Glutamatergic neuron (in vitro differentiated cells): ENCODE measurements at regions not wholly inside any gene's neighbourhood (a gene's known extent, or its start where the extent isn't known, plus 50 kb on each side); places are given as distances from the start of the nearest gene placed in this dataset.

Experiments
- DNase-seq: peaks from one replicate; pipeline ENCODE4 v3.0.0; 2022
- H3K27ac Mint-ChIP-seq: one replicate; pipeline ENCODE4 v1.8.0; 2020; ENCODE audit warnings: mild to moderate bottlenecking, mixed read lengths, inconsistent platforms; ENCODE audit not compliant: unreplicated experiment
- H3K27me3 Mint-ChIP-seq: one replicate; pipeline ENCODE4 v1.8.0; 2020; ENCODE audit warnings: mild to moderate bottlenecking, moderate library complexity, mixed read lengths, inconsistent platforms; ENCODE audit not compliant: unreplicated experiment
- H3K36me3 Mint-ChIP-seq: one replicate; pipeline ENCODE4 v1.8.0; 2020; ENCODE audit warnings: mild to moderate bottlenecking, mixed read lengths, inconsistent platforms; ENCODE audit not compliant: unreplicated experiment
- H3K4me1 Mint-ChIP-seq: one replicate; pipeline ENCODE4 v1.8.0; 2020; ENCODE audit warnings: mild to moderate bottlenecking, low read depth, mixed read lengths, inconsistent platforms; ENCODE audit not compliant: unreplicated experiment
- H3K4me3 Mint-ChIP-seq: one replicate; pipeline ENCODE4 v1.8.0; 2020; ENCODE audit warnings: mild to moderate bottlenecking, mixed read lengths, inconsistent platforms; ENCODE audit not compliant: unreplicated experiment
- H3K9me3 Mint-ChIP-seq: one replicate; pipeline ENCODE4 v1.8.0; 2020; ENCODE audit warnings: mild to moderate bottlenecking, moderate library complexity, mixed read lengths, inconsistent platforms; ENCODE audit not compliant: unreplicated experiment
- CTCF ChIP-seq: fragments of 200-600 bp; sonication (generic); IDR thresholded peaks from one replicate; pipeline ENCODE4 v1.5.0; 2021; ENCODE audit not compliant: partially characterized antibody, unreplicated experiment

DNA sequence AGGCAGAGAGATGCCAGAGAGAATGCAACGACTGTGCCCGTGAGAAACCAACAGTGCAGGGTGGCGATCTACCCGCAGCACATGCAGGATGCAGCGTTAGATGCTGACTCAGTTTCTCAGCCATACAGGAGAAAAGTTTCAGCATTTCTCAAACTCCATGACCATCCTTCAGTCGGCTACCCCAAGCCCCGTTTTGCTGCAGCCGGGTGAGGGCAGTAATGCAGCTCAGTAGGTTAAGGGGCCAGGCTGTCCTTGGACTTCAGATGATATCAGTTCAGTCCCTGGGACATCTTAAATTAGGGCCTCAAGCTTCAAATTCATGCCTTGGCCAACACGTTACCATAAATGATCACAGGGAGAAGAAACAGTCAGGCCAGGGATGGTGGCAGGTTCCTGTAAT is 125.5 kb downstream of the PALM2AKAP2 start:
- Mint-ChIP-seq H3K4me3 (no peak overlapping the region), H3K9me3 (no peaks in the 10 kb centered on the region), H3K27me3 (no peaks in the 10 kb centered on the region), H3K36me3 (no peaks in the 10 kb centered on the region), H3K27ac (no peak overlapping the region), H3K4me1 (peaks cover 18% of the 10 kb centered on the region)
- TF ChIP-seq CTCF = no peak
- DNase-seq = no peak

GRCh38 chr9:109906766-109907382 is 126.9 kb downstream of the PALM2AKAP2 start:
- H3K27ac Mint-ChIP-seq = no peak overlapping the region

DNA sequence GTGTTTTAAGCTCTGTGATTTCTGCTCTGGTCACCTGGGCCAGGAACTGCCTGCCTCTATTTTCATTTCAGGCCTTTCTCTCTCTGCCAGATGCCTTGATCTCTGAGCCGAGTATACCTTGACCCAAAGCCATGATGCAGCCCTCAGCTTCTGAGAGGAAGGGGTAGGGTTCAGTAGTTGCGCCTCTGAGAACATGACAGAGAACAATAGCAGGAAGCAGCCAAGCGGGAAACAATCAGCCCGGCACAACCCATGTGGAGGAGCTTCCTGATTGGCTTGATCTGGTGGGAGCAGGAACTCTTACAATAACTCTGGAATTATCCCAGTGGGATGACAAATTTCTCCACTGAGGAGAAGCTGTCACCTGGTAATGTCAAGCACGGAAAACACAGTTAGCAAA is 127.4 kb downstream of the PALM2AKAP2 start:
- H3K4me3 Mint-ChIP-seq = no peak overlapping the region
- no peaks in the 10 kb centered on the region for H3K27me3 Mint-ChIP-seq
- DNase-seq = no peak
- no peaks in the 10 kb centered on the region for H3K36me3 Mint-ChIP-seq
- peaks cover 18% of the 10 kb centered on the region for H3K4me1 Mint-ChIP-seq
- no peak overlapping the region for H3K27ac Mint-ChIP-seq
- no peaks in the 10 kb centered on the region for H3K9me3 Mint-ChIP-seq
- no peak for TF ChIP-seq CTCF

More at GRCh38 chr9:109906766-109907382, 126.9 kb downstream of the PALM2AKAP2 start:
- Mint-ChIP-seq H3K4me3 (no peak overlapping the region), H3K9me3 (no peaks in the 10 kb centered on the region), H3K27me3 (no peaks in the 10 kb centered on the region), H3K4me1 (peaks cover 18% of the 10 kb centered on the region), H3K36me3 (no peaks in the 10 kb centered on the region)
- TF ChIP-seq CTCF = no peak
- no peak for DNase-seq

DNA sequence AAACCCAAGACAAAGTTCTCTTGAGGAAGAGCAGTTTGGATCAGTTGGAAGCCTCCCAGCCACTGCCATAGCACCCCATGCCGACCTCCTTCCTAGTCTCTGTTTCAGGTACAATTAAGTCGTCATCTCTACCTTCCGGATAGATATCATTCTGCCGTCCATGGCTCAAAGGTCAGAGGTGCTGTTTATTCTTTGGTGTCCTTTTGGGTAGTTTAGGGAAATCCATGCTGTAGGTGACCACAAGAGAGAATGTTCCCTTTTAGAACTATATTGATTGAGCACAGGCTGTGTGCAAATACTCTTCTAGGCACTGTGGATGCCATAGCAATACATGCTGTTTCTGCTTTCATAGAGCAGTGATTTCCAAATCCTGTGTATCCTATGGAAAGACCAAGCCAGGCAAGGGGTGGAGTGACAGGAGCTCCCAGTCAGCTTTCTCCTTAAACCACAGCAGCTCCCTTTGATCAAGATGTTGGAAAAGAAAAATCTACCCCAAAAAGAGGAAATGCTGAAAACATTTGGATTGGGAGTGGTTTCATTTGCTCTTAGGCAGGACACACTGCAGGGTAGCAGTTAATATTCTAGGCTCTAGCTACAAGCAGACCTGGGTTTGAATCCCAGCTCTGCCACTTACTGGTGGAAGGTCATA is 127.9 kb downstream of the PALM2AKAP2 start:
- Mint-ChIP-seq H3K27ac (no peak overlapping the region), H3K4me1 (peaks cover 18% of the 10 kb centered on the region), H3K9me3 (no peaks in the 10 kb centered on the region), H3K4me3 (no peak overlapping the region), H3K27me3 (no peaks in the 10 kb centered on the region), H3K36me3 (no peaks in the 10 kb centered on the region)
- no peak for DNase-seq
- TF ChIP-seq CTCF = no peak
